ENCODE measurements at regions not wholly inside any gene's neighbourhood (a gene's known extent, or its start where the extent isn't known, plus 50 kb on each side); places are given as distances from the start of the nearest gene placed in this dataset.

- no peaks in the 10 kb centered on the region for H3K9me3 ChIP-seq (ENCODE audit: control insufficient read depth in 2 of 3, insufficient read depth in 1 of 3, low read length in 3 of 3)
- DNase-seq (peak in 1 of 5 donors; percentile 27), FAIRE-seq (no peak)
- no peaks in the 10 kb centered on the region for H3K27me3 ChIP-seq (ENCODE audit: control insufficient read depth, insufficient read depth, low read length)
- no peaks in the 10 kb centered on the region for H3K4me1 ChIP-seq (ENCODE audit: control insufficient read depth in 2 of 3, insufficient read depth in 2 of 3, low read depth in 1 of 3, low read length in 3 of 3)
- no peak overlapping the region for H3K27ac ChIP-seq (ENCODE audit: low read depth in 2 of 2, low read length in 2 of 2)
- no peak overlapping the region for H3K9ac ChIP-seq (ENCODE audit: low read length in 3 of 3)
- TF ChIP-seq, protein P1, sequence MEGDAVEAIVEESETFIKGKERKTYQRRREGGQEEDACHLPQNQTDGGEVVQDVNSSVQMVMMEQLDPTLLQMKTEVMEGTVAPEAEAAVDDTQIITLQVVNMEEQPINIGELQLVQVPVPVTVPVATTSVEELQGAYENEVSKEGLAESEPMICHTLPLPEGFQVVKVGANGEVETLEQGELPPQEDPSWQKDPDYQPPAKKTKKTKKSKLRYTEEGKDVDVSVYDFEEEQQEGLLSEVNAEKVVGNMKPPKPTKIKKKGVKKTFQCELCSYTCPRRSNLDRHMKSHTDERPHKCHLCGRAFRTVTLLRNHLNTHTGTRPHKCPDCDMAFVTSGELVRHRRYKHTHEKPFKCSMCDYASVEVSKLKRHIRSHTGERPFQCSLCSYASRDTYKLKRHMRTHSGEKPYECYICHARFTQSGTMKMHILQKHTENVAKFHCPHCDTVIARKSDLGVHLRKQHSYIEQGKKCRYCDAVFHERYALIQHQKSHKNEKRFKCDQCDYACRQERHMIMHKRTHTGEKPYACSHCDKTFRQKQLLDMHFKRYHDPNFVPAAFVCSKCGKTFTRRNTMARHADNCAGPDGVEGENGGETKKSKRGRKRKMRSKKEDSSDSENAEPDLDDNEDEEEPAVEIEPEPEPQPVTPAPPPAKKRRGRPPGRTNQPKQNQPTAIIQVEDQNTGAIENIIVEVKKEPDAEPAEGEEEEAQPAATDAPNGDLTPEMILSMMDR (IDR thresholded peaks at IDR 0.05; ENCODE audit: borderline replicate concordance, extremely low read depth, insufficient read depth) = no peak
- no peaks in the 10 kb centered on the region for H3K36me3 ChIP-seq (ENCODE audit: control insufficient read depth in 2 of 3, insufficient read depth in 3 of 3, low read length in 3 of 3)
- intact Hi-C loops (cut with DNase I) = loop anchor here (10.0 kb wide), 1 partner anchor 72 kb away; no protein-coding TSS in a partner anchor
- H3K4me3 ChIP-seq (ENCODE audit: low read length in 3 of 3) = no peak overlapping the region
These were observed 92.2 kb upstream of the ATF7IP start for GRCh38 chr12:14272956-14273912.

GRCh38 chr12:14273913-14274311 lies 91.6 kb upstream of the ATF7IP start:
- H3K27ac ChIP-seq (ENCODE audit: low read depth in 2 of 2, low read length in 2 of 2) = no peak overlapping the region

GRCh38 chr12:14275111-14275510 lies 90.4 kb upstream of the ATF7IP start:
- FAIRE-seq (no peak), DNase-seq (no peak)
- H3K27me3 ChIP-seq (ENCODE audit: control insufficient read depth, insufficient read depth, low read length) = no peaks in the 10 kb centered on the region
- TF ChIP-seq, protein P1 (IDR thresholded peaks at IDR 0.05; ENCODE audit: borderline replicate concordance, extremely low read depth, insufficient read depth) = no peak
- no peaks in the 10 kb centered on the region for H3K36me3 ChIP-seq (ENCODE audit: control insufficient read depth in 2 of 3, insufficient read depth in 3 of 3, low read length in 3 of 3)
- H3K27ac ChIP-seq (ENCODE audit: low read depth in 2 of 2, low read length in 2 of 2) = no peak overlapping the region
- H3K9me3 ChIP-seq (ENCODE audit: control insufficient read depth in 2 of 3, insufficient read depth in 1 of 3, low read length in 3 of 3) = no peaks in the 10 kb centered on the region
- intact Hi-C loops (cut with DNase I) = loop anchor here (10.0 kb wide), 1 partner anchor 70 kb away; no protein-coding TSS in a partner anchor
- no peak overlapping the region for H3K9ac ChIP-seq (ENCODE audit: low read length in 3 of 3)
- H3K4me1 ChIP-seq (ENCODE audit: control insufficient read depth in 2 of 3, insufficient read depth in 2 of 3, low read depth in 1 of 3, low read length in 3 of 3) = no peaks in the 10 kb centered on the region
- H3K4me3 ChIP-seq (ENCODE audit: low read length in 3 of 3) = no peak overlapping the region

More at GRCh38 chr12:14273913-14274311, 91.6 kb upstream of the ATF7IP start:
- Histone ChIP-seq H3K4me1 (ENCODE audit: control insufficient read depth in 2 of 3, insufficient read depth in 2 of 3, low read depth in 1 of 3, low read length in 3 of 3) (no peaks in the 10 kb centered on the region), H3K27me3 (ENCODE audit: control insufficient read depth, insufficient read depth, low read length) (no peaks in the 10 kb centered on the region), H3K4me3 (ENCODE audit: low read length in 3 of 3) (no peak overlapping the region), H3K9ac (ENCODE audit: low read length in 3 of 3) (no peak overlapping the region), H3K36me3 (ENCODE audit: control insufficient read depth in 2 of 3, insufficient read depth in 3 of 3, low read length in 3 of 3) (no peaks in the 10 kb centered on the region), H3K9me3 (ENCODE audit: control insufficient read depth in 2 of 3, insufficient read depth in 1 of 3, low read length in 3 of 3) (no peaks in the 10 kb centered on the region)
- intact Hi-C loops (cut with DNase I) = loop anchor here (10.0 kb wide), 1 partner anchor 71 kb away; no protein-coding TSS in a partner anchor
- FAIRE-seq (no peak), DNase-seq (no peak)
- TF ChIP-seq, protein P1 (IDR thresholded peaks at IDR 0.05; ENCODE audit: borderline replicate concordance, extremely low read depth, insufficient read depth) = no peak
